GM21526 (cell line): ENCODE measurements at regions not wholly inside any gene's neighbourhood (a gene's known extent, or its start where the extent isn't known, plus 50 kb on each side); places are given as distances from the start of the nearest gene placed in this dataset.
"Not testable (repeated sequence)": the region's sequence is repeated elsewhere in the genome, so short reads cannot be mapped to it uniquely, and the experiment has no call there.

Experiments used
- ATAC-seq: cut with Tn5 transposase; IDR thresholded peaks from one replicate; pipeline ENCODE4 v1.9.1; 2021; ENCODE audit warnings: moderate library complexity; ENCODE audit not compliant: unreplicated experiment, low FRiP score

DNA sequence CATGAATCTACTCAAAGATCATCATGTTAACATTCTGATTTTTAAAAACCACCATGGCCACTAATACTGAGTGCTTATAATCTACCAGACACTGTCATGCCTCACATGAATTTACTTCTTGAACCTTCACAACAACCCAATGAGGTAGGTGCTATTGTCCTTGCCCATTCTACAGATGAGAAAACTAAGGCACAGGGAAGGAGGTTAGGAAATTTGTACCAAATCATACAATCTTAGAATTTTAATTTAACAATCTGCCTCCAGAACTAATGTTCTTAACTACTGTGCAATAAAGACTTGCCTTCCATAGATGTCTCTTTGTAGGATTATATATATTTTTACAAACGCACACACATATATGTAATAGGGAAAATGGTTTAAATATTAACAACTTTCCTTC, 269.5 kb downstream of the ALDH8A1 start:
- ATAC-seq, result no peak

DNA sequence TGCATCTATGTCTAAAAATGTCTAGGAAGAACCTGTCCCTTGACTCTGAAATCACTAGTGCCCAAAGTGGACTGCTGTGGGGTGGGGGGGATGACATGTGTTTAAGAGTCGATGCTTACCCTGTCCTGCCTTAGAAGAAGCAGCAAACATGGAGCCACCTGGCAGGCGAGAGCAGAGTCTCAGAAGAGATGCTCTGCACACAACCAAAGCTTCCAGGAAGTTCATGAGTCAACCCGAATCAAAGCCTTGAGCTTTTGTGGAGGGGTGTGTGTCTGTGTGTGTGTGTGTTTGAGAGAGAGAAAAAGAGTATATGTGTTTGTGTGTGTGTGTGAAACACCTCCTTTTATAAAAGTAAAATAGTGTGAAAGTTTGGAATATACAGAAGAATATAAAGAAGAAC, 269.9 kb downstream of the ALDH8A1 start:
- ATAC-seq, result no peak

GRCh38 chr6:134678436-134678889, 271.4 kb downstream of the ALDH8A1 start:
- ATAC-seq, result no peak

- no peak for ATAC-seq
These were observed 273.3 kb downstream of the ALDH8A1 start for GRCh38 chr6:134676307-134677281.

DNA sequence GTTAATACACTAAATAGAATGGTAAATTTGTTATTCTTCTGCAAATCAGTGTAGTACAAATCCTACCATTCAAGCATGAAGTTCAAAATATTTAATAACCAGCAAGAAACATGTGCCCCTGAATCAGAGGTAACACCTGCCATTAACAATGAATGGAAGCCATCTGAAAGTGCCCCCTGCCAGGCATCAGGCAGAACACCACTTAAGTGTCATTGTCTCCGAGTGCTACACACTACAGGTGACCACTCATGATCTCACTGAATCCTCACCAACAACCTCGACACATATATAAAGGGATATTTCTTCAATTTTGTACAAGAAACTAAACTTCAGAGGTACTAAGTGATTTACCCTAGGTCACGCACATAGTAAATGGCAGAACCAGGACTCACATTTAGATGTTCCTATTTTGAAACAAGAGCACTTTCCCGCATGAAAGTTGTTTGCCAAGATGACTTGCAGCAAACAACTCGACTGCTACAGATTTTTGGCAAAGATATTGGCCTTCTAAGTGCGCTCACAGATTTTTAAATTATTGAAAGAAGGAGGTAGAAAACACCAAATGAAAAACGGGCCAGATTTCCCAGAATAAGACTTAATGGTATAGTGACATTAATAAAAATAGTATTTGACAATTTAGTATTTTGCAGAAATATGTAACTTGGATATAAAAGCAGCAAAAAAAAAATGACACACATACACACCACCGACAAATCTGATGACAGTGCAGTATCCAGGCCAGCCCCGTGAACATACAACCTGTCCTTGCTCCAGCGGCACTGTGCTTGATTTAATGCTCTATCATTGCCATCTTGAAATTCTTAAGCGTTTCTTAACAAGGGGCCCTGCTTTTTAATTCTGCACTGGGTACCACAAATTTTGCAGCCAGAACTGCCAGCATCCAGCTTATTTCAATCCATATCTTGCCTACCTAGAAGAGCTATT, 274.5 kb downstream of the ALDH8A1 start:
- no peak for ATAC-seq

DNA sequence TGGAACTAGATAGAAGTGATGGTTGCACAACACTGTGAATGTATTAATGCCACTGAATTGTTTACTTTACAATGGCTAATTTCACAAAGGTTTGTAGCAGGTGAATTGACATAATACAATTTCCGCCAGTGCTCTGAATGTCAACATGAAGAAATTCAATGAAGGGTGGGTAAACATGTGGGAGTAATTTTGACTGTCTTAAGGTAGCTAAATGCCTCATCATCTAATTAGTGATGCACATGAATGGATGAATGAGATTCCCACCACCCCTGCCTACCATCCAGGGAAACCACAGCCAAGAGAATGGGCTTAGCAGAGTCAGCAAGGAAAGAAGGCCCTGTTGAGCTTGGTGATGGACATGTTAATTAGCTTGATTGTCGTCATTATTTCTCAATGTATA, 275.3 kb downstream of the ALDH8A1 start:
- ATAC-seq, result no peak

DNA sequence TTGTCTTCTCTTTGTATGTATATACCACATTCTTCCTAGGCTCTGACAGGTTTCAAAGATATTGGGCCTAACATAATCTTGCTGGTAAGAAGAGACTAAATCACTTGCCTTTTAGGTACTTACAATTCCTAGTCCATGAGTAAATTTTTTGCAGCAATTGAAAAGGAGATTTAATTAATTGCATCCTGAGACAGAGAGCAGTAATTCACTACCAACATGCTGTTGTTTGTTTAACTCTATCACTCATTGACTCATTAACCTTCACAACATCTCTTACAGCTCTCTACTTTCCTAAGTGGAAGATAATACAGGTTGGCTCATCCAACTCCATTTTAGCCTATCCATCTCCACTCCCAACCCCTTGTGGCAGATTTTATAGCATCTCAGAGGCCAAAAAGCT, 280.4 kb downstream of the ALDH8A1 start:
- no peak for ATAC-seq

- no peak for ATAC-seq
These were observed 282.8 kb downstream of the ALDH8A1 start for GRCh38 chr6:134667111-134667510.

DNA sequence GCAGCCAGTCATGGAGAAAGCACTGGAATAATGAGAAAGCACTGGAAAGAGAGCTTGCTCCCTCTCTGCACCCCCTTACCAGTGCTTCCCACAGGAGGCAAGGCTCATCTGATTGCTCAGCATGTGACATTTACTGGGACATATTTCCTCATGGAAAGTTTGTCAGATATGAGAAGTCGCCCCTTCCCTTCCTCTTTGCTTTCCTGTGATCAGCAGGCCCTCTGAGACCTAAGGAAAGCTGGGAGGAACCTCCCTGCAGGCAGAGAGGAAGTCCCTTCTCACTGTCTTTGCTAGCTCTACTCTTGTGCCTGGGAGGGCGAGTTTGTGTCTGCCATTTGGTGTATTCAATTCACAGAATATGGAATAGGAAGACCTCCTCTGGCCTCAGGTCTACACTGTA, 283.8 kb downstream of the ALDH8A1 start:
- ATAC-seq, result no peak

- ATAC-seq, result no peak
These were observed 284.7 kb downstream of the ALDH8A1 start for GRCh38 chr6:134665029-134665723.

DNA sequence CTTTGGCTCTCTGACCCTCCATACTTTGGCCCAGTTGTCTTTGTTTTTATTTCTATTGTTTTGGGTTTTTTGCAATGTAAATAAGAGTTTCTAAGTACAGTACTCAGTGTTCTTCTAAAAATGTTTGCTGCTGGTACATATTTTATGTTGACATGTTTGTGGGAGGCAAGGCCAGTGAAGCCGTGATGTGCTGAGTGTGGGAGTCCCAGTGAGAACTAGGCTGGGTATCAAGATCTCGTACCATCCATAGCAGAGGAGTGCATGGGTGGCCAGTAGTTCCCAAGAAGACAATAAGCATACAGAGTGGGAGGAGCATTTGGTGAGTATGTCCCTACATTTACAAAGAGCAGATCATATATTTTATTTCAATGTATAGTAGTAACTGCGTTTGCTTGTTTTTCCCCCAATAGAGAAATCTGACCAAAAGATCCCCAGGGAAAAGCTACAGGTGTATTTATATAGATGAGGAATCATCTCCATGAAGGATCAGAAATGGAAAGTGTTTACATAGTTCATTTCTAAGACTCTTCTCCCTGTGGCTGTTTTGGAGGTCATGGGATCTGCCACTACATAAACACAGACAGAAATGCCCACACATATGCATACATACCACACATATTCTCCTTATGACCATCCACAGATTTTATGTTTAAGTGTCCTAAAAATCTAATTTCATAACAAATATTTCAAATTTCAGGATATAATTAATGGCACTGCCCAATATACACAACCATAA, 285.9 kb downstream of the ALDH8A1 start:
- no peak for ATAC-seq

GRCh38 chr6:134663356-134663755, 286.5 kb downstream of the ALDH8A1 start:
- ATAC-seq, result no peak

GRCh38 chr6:134662077-134662700, 287.7 kb downstream of the ALDH8A1 start:
- ATAC-seq, result no peak

DNA sequence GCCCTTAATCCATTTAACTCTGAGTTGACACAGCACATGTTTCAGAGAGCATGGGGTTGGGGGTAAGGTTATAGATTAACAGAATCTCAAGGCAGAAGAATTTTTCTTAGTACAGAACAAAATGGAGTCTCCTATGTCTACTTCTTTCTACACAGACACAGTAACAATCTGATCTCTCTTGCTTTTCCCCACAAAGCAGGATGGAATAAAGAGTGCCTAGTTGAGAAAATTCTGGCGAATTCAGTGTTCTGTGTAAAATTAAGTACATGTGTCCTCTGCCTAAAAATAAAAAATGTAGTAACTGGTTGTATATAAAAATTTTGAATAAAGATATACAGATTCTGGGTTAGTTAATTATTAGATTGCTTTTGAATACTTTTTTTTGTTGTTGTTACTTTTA, 290.0 kb downstream of the ALDH8A1 start:
- not testable (repeated sequence) for ATAC-seq

- ATAC-seq, result no peak
These were observed 291.3 kb downstream of the ALDH8A1 start for GRCh38 chr6:134658596-134658995.

- no peak for ATAC-seq
These were observed 292.0 kb downstream of the ALDH8A1 start for GRCh38 chr6:134657751-134658527.

- no peak for ATAC-seq
These were observed 292.6 kb downstream of the ALDH8A1 start for GRCh38 chr6:134657343-134657742.

GRCh38 chr6:134654751-134655150, 295.1 kb downstream of the ALDH8A1 start:
- no peak for ATAC-seq

GRCh38 chr6:134651519-134651918, 298.4 kb downstream of the ALDH8A1 start:
- no peak for ATAC-seq
